ENCODE measurements at regions not wholly inside any gene's neighbourhood (a gene's known extent, or its start where the extent isn't known, plus 50 kb on each side); places are given as distances from the start of the nearest gene placed in this dataset.
A peak's percentile ranks its signal among the peaks of the same experiment; 100 is the strongest.

GRCh38 chr6:74928203-74928602 is 277.6 kb downstream of the COL12A1 start (continued):
- no peak for TF ChIP-seq HOMEZ (CRISPR knock-in tag; IDR thresholded peaks at IDR 0.05; ENCODE audit: low read depth)
- TF ChIP-seq STAT6 (CRISPR knock-in tag; IDR thresholded peaks at IDR 0.05; ENCODE audit: borderline replicate concordance): no peak
- no peak for TF ChIP-seq SMAD1 (CRISPR knock-in tag; IDR thresholded peaks at IDR 0.05; ENCODE audit: borderline replicate concordance, low read depth)
- no peak for TF ChIP-seq SRY (CRISPR knock-in tag; IDR thresholded peaks at IDR 0.05)

GRCh38 chr6:74927299-74927698 is 278.6 kb downstream of the COL12A1 start:
- Histone ChIP-seq H4K20me1 (ENCODE audit: insufficient read depth, low read length) (no peaks in the 10 kb centered on the region), H3K9me3 (ENCODE audit: low read length) (no peaks in the 10 kb centered on the region), H2AFZ (ENCODE audit: low read length) (no peak overlapping the region), H3K9ac (ENCODE audit: insufficient read depth, low read depth, low read length) (no peak overlapping the region), H3K27me3 (ENCODE audit: control insufficient read depth in 1 of 2, insufficient read depth in 2 of 2, low read length in 2 of 2) (no peaks in the 10 kb centered on the region), H3K4me2 (ENCODE audit: low read depth, low read length) (no peak overlapping the region), H3K79me2 (ENCODE audit: insufficient read depth, low read length) (no peaks in the 10 kb centered on the region), H3K4me1 (ENCODE audit: insufficient read depth, low read length) (peaks cover 2% of the 10 kb centered on the region; the same call in 1 of the 2 replicates), H3K27ac (ENCODE audit: extremely low read length, insufficient read depth, low read length) (no peak overlapping the region), H3K4me3 (replicated peaks in 1 of 3; ENCODE audit: insufficient read depth in 1 of 3, low read depth in 2 of 3, low read length in 3 of 3) (no peak overlapping the region), H3K36me3 (replicated peaks in 1 of 2; ENCODE audit: control insufficient read depth in 1 of 2, insufficient read depth in 2 of 2, low read length in 2 of 2) (no peaks in the 10 kb centered on the region)
- 60% methylated on average over 3 of the region's 3 CpGs for WGBS (ENCODE audit: low lambda C conversion rate)
- DNase-seq (ENCODE audit: low spot score) (no peak), ATAC-seq (no peak), FAIRE-seq (no peak)
- BruUV-seq (replicated peaks): no TSS peak
- TF ChIP-seq HNRNPK (IDR thresholded peaks at IDR 0.05; ENCODE audit: low read depth, low read length, poor library complexity, severe bottlenecking) (peak; percentile 81), ZNF543 (CRISPR knock-in tag; IDR thresholded peaks at IDR 0.05) (no peak)
- ChIA-PET POLR2A (no interaction called here), CTCF (ENCODE audit: low intra/inter-chr PET ratio, low total read pairs) (no interaction called here)
- in situ Hi-C loops (cut with HindIII; ENCODE audit: extremely low pct_ligation_motif_present, low pct_unique_long_range_greater_than_20kb): no loop called here
- intact Hi-C loops (cut with micrococcal nuclease; ENCODE audit: unreplicated experiment): no loop called here

Measured in HepG2 (cell line).